H1 (cell line): ENCODE measurements at regions not wholly inside any gene's neighbourhood (a gene's known extent, or its start where the extent isn't known, plus 50 kb on each side); places are given as distances from the start of the nearest gene placed in this dataset.

Source experiments
- CTCF ChIA-PET: fragments of 300-600 bp; sonication (Branson Sonifier 250); formaldehyde crosslinking; loops from one replicate; lab custom pipeline; 2021; ENCODE audit not compliant: partially characterized antibody; lab: Charles Lee
- POLR2A ChIA-PET: fragments of 300-600 bp; sonication (Branson Sonifier 250); formaldehyde crosslinking; loops from one replicate; lab custom pipeline; 2021; ENCODE audit warnings: inconsistent platforms; ENCODE audit not compliant: partially characterized antibody; lab: Charles Lee
- DNase-seq, 2 experiments: peaks; one replicate each; pipeline versions ENCODE4 v3.0.0 to v3.0.0-alpha.2; 2010 to 2022; ENCODE audit warnings: low spot score in 2 of 2, low read depth in 1 of 2, mixed read lengths in 1 of 2
- FAIRE-seq: peaks from 2 replicates; lab custom pipeline; 2011; peaks lifted over from hg19 to GRCh38; lab: Jason Lieb, UNC
- H2AFZ ChIP-seq: 2 replicates; pipeline ENCODE4 v1.8.1; 2012; ENCODE audit warnings: low read length, inconsistent platforms
- H2AK5ac ChIP-seq: 2 replicates; pipeline ENCODE4 v1.6.1; 2013; ENCODE audit warnings: low read depth, low read length
- H2BK120ac ChIP-seq: replicated peaks from 2 replicates; pipeline ENCODE3; 2013; ENCODE audit warnings: low read depth, low read length, inconsistent platforms
- H2BK12ac ChIP-seq: 2 replicates; pipeline ENCODE4 v1.6.1; 2013; ENCODE audit warnings: low read depth, low read length
- H2BK15ac ChIP-seq: 2 replicates; pipeline ENCODE4 v1.6.1; 2013; ENCODE audit warnings: low read length
- H2BK20ac ChIP-seq: 2 replicates; pipeline ENCODE4 v1.6.1; 2013; ENCODE audit warnings: low read length
- H2BK5ac ChIP-seq: 2 replicates; pipeline ENCODE4 v1.6.1; 2013; ENCODE audit warnings: low read depth, low read length
- H3K14ac ChIP-seq: 2 replicates; pipeline ENCODE4 v1.6.1; 2013; ENCODE audit warnings: inconsistent platforms; ENCODE audit not compliant: insufficient read length
- H3K18ac ChIP-seq: 2 replicates; pipeline ENCODE4 v1.6.1; 2013; ENCODE audit warnings: low read length; ENCODE audit errors: extremely low read depth
- H3K23ac ChIP-seq: 2 replicates; pipeline ENCODE4 v1.6.1; 2013; ENCODE audit warnings: inconsistent platforms; ENCODE audit not compliant: insufficient read length
- H3K23me2 ChIP-seq: 2 replicates; pipeline ENCODE4 v1.6.1; 2013; ENCODE audit warnings: low read depth, low read length
- H3K27ac ChIP-seq: 2 replicates; pipeline ENCODE4 v1.6.1; 2011; ENCODE audit warnings: low read depth, low read length, inconsistent platforms
- H3K27me3 ChIP-seq, 4 experiments: replicated peaks in 1 of 4; 1 replicate in 1 of 4; 2 replicates in 3 of 4; pipeline versions ENCODE4 v1.6.1 to v1.8.1; 2011 to 2013; ENCODE audit warnings: low read length in 3 of 4, mild to moderate bottlenecking in 3 of 4, inconsistent platforms in 2 of 4, mixed read lengths in 2 of 4, moderate library complexity in 1 of 4; ENCODE audit not compliant: control insufficient read depth in 3 of 4, insufficient read depth in 3 of 4; ENCODE audit errors: extremely low read depth in 1 of 4
- H3K36me3 ChIP-seq, 4 experiments: 2 replicates each; pipeline versions ENCODE4 v1.6.1 to v1.8.1; 2011 to 2013; ENCODE audit warnings: mild to moderate bottlenecking in 4 of 4, low read length in 3 of 4, moderate library complexity in 2 of 4, control low read depth in 1 of 4, inconsistent platforms in 1 of 4; ENCODE audit not compliant: insufficient read depth in 4 of 4, control insufficient read depth in 2 of 4
- H3K4ac ChIP-seq: replicated peaks from 2 replicates; pipeline ENCODE3; 2013; ENCODE audit warnings: low read length, low read depth, mixed read lengths, inconsistent platforms; ENCODE audit not compliant: insufficient read length
- H3K4me1 ChIP-seq, 4 experiments: replicated peaks in 1 of 4; 1 replicate in 1 of 4; 2 replicates in 3 of 4; pipeline versions ENCODE4 v1.6.1 to v1.8.1; 2011 to 2013; ENCODE audit warnings: low read length in 3 of 4, inconsistent platforms in 2 of 4, mixed read lengths in 1 of 4; ENCODE audit not compliant: insufficient read depth in 4 of 4, control insufficient read depth in 3 of 4
- H3K4me2 ChIP-seq, 2 experiments: 2 replicates each; pipeline versions ENCODE4 v1.6.1 to v1.8.1; 2011 to 2013; ENCODE audit warnings: low read depth in 2 of 2, low read length in 2 of 2, control low read depth in 1 of 2, inconsistent platforms in 1 of 2, mild to moderate bottlenecking in 1 of 2; ENCODE audit not compliant: insufficient read depth in 1 of 2
- H3K4me3 ChIP-seq, 4 experiments: fragments of 200-600, 300-600 bp in 1 of 4; sonication (generic), shearing (Covaris generic), sonication (Bioruptor Twin) in 1 of 4; 2 replicates each; pipeline versions ENCODE4 v1.5.1 to v1.8.1; 2011 to 2016; ENCODE audit warnings: low read length in 4 of 4, low read depth in 3 of 4, control low read depth in 2 of 4, inconsistent platforms in 2 of 4, mild to moderate bottlenecking in 2 of 4, mixed read lengths in 1 of 4, moderate library complexity in 1 of 4; ENCODE audit not compliant: insufficient read depth in 2 of 4; ENCODE audit errors: extremely low read depth in 1 of 4
- H3K56ac ChIP-seq: replicated peaks from 2 replicates; pipeline ENCODE3; 2013; ENCODE audit warnings: low read depth, mild to moderate bottlenecking, mixed read lengths, low read length, inconsistent platforms; ENCODE audit not compliant: insufficient read length
- H3K79me1 ChIP-seq: 2 replicates; pipeline ENCODE4 v1.6.1; 2013; ENCODE audit warnings: low read depth, low read length, control low read depth
- H3K79me2 ChIP-seq, 2 experiments: 2 replicates each; pipeline versions ENCODE4 v1.6.1 to v1.8.1; 2012 to 2013; ENCODE audit warnings: low read length in 2 of 2, mild to moderate bottlenecking in 2 of 2, inconsistent platforms in 1 of 2; ENCODE audit not compliant: insufficient read depth in 2 of 2, control insufficient read depth in 1 of 2
- H3K9ac ChIP-seq, 4 experiments: replicated peaks in 1 of 4; 1 replicate in 1 of 4; 2 replicates in 3 of 4; pipeline versions ENCODE4 v1.6.1 to v1.8.1; 2011 to 2013; ENCODE audit warnings: low read depth in 3 of 4, low read length in 3 of 4, control low read depth in 2 of 4, mild to moderate bottlenecking in 2 of 4, moderate library complexity in 2 of 4, inconsistent platforms in 1 of 4; ENCODE audit errors: extremely low read depth in 1 of 4
- H3K9me3 ChIP-seq, 2 experiments: 2 replicates each; pipeline versions ENCODE4 v1.6.1 to v1.8.1; 2012 to 2013; ENCODE audit warnings: mild to moderate bottlenecking in 2 of 2, moderate library complexity in 2 of 2, control low read depth in 1 of 2, inconsistent platforms in 1 of 2, low read depth in 1 of 2, low read length in 1 of 2, mixed read lengths in 1 of 2; ENCODE audit not compliant: insufficient read depth in 2 of 2
- H4K20me1 ChIP-seq, 2 experiments: replicated peaks in 1 of 2; 2 replicates each; pipeline versions ENCODE3 to v1.8.1; 2011 to 2013; ENCODE audit warnings: inconsistent platforms in 2 of 2, low read length in 2 of 2, mild to moderate bottlenecking in 1 of 2; ENCODE audit not compliant: insufficient read depth in 2 of 2, control insufficient read depth in 1 of 2
- H4K5ac ChIP-seq: 2 replicates; pipeline ENCODE4 v1.6.1; 2013; ENCODE audit warnings: low read length, low read depth, mixed read lengths, inconsistent platforms; ENCODE audit not compliant: insufficient read length
- H4K8ac ChIP-seq: 2 replicates; pipeline ENCODE4 v1.8.0; 2013; ENCODE audit warnings: mild to moderate bottlenecking, moderate library complexity, low read length, inconsistent platforms; ENCODE audit not compliant: insufficient read depth; ENCODE audit errors: extremely low read depth
- H4K91ac ChIP-seq: replicated peaks from 2 replicates; pipeline ENCODE3; 2013; ENCODE audit warnings: low read length, mixed read lengths, inconsistent platforms; ENCODE audit not compliant: insufficient read length
- CBX5 ChIP-seq: fragments of 300-800, 300-1000 bp; sonication (generic); IDR thresholded peaks from 2 replicates; pipeline ENCODE4 v1.7.1; 2016; ENCODE audit warnings: antibody characterized with exemption, low read length, low read depth
- CEBPB ChIP-seq: IDR thresholded peaks from 2 replicates; pipeline ENCODE4 v1.6.1; 2012; ENCODE audit warnings: low read depth, low read length
- CREB1 ChIP-seq: IDR thresholded peaks from 2 replicates; pipeline ENCODE4 v1.6.1; 2012; ENCODE audit warnings: inconsistent platforms
- NRF1 ChIP-seq: IDR thresholded peaks from 2 replicates; pipeline ENCODE4 v1.6.1; 2011; ENCODE audit warnings: mild to moderate bottlenecking, low read depth, low read length, improper control_type of control experiment
- TAF7 ChIP-seq: optimal IDR thresholded peaks from 2 replicates; pipeline ENCODE3; 2011; ENCODE audit warnings: low read depth, mild to moderate bottlenecking, inconsistent platforms, low read length, moderate library complexity, borderline replicate concordance
- WGBS, 2 experiments: shearing (Covaris generic) in 1 of 2; methylation state at CpG; one replicate each; pipeline versions ENCODE4 v1.1.6 to v1.1.7; 2013 to 2015; ENCODE audit warnings: low lambda C conversion rate in 2 of 2, mixed read lengths in 2 of 2, inconsistent platforms in 1 of 2, low coverage in 1 of 2, missing lambda C conversion rate in 1 of 2; ENCODE audit not compliant: insufficient replicate concordance in 2 of 2, insufficient coverage in 1 of 2, insufficient read length in 1 of 2; ENCODE audit errors: extremely low coverage in 1 of 2, missing lambda C conversion rate in 1 of 2; 5-methylcytosine and 5-hydroxymethylcytosine counted together
- TF ChIP-seq, protein P1 (sequence below), 3 experiments: IDR thresholded peaks; 1 replicate in 2 of 3; 2 replicates in 1 of 3; pipeline versions ENCODE4 v1.5.1 to v1.6.1; 2011; ENCODE audit warnings: low read length in 3 of 3, mild to moderate bottlenecking in 3 of 3, inconsistent platforms in 2 of 3, low read depth in 1 of 3, moderate library complexity in 1 of 3; ENCODE audit not compliant: insufficient read depth in 1 of 3; ENCODE audit errors: control extremely low read depth in 1 of 3
- TF ChIP-seq, protein P2 (sequence below): IDR thresholded peaks from 2 replicates; pipeline ENCODE4 v1.6.1; 2012; ENCODE audit warnings: inconsistent platforms
- TF ChIP-seq, protein P3 (sequence below): IDR thresholded peaks from 2 replicates; pipeline ENCODE4 v1.6.1; 2012; ENCODE audit warnings: inconsistent platforms

DNA sequence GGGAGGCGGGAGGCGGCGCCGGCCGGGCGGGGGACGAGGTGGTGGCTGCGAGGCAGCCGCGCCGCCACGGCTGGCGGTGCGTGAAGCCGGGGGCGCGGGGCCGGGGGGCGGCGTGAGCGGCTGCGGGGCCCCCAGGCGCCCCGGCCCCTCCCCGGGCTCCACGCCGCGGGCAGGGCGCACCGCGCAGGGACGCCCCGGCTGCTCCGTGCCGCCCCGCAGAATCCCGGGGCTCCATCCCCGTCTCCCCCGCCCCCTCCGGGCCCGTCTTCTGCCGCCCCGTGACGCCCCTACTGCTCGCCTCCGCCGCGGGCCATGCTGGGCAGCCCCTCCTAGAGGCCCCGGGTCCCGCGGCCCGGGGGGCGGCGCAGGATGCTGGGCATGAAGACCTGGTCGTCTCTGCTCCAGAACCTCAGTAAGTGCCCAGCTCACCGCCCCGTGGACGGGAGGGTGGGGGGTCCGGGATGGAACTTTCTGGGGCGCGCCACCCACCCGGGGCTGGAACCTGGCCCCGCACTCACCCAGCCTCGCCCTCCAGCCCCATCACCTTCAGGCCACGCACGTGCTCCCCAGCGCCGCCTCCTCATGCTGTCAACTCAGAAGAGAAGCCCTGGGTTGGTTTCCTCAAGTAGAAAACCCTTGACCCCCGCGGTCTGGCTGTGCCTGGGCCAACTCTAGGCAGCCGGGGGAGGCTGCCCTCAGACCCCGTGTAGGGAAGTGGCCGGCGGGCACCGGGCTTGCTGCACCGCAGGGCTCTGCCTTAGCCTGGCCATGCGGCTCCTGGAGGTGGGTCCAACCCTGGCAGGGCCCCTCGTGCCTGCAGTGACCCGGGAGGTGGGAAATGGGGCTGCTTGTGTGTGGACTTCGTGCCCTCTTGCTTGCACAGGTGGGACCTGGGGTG, 150.2 kb upstream of the GSE1 start:
- Histone ChIP-seq H4K5ac (no peak overlapping the region), H4K8ac (no peak overlapping the region), H3K4me2 (peak overlapping the region; percentile 64 to 70), H3K79me2 (no peaks in the 10 kb centered on the region), H3K4me3 (peak overlapping the region; percentile 4 to 52 (median 10); a peak in 5 of 8 replicates), H3K36me3 (no peaks in the 10 kb centered on the region), H3K4ac (no peak overlapping the region), H3K27me3 (peaks cover 5 to 49% (median 34%) of the 10 kb centered on the region in 4 experiments; a peak in 6 of 7 replicates), H2AFZ (no peak overlapping the region), H4K91ac (no peak overlapping the region), H4K20me1 (peaks cover 4 to 9% of the 10 kb centered on the region in 2 experiments), H3K9me3 (no peaks in the 10 kb centered on the region), H3K79me1 (no peaks in the 10 kb centered on the region), H2BK5ac (no peak overlapping the region), H3K4me1 (peaks cover 7 to 33% (median 25%) of the 10 kb centered on the region in 4 experiments), H3K18ac (no peak overlapping the region), H3K23me2 (peaks cover 7% of the 10 kb centered on the region), H3K56ac (no peak overlapping the region), H3K23ac (no peak overlapping the region), H3K27ac (no peak overlapping the region), H2BK12ac (peak overlapping the region; percentile 60; the same call in 1 of the 2 replicates), H2BK120ac (no peak overlapping the region), H3K14ac (no peak overlapping the region), H2BK20ac (peak overlapping the region; percentile 18; the same call in 1 of the 2 replicates), H2BK15ac (0 out of 2 replicates have a peak overlapping the region, but pooled peaks have one; percentile 72), H2AK5ac (no peak overlapping the region), H3K9ac (no peak overlapping the region)
- FAIRE-seq (no peak), DNase-seq (no peak)
- ChIA-PET CTCF (interaction anchor here (0.6 to 15.1 kb wide), 13 partner anchors 10 to 284 kb away, joined by 3 to 277 read pairs (median 7); no protein-coding TSS in a partner anchor), POLR2A (interaction anchor here (1.1 kb wide), 1 partner anchor 8 kb away, joined by 4 read pairs; no protein-coding TSS in a partner anchor)
- 43% methylated on average over 19 of the region's 80 CpGs; no CpG with 5 or more reads in 1 of the 2 experiments for WGBS, 2 experiments
- TF ChIP-seq, protein P1, sequence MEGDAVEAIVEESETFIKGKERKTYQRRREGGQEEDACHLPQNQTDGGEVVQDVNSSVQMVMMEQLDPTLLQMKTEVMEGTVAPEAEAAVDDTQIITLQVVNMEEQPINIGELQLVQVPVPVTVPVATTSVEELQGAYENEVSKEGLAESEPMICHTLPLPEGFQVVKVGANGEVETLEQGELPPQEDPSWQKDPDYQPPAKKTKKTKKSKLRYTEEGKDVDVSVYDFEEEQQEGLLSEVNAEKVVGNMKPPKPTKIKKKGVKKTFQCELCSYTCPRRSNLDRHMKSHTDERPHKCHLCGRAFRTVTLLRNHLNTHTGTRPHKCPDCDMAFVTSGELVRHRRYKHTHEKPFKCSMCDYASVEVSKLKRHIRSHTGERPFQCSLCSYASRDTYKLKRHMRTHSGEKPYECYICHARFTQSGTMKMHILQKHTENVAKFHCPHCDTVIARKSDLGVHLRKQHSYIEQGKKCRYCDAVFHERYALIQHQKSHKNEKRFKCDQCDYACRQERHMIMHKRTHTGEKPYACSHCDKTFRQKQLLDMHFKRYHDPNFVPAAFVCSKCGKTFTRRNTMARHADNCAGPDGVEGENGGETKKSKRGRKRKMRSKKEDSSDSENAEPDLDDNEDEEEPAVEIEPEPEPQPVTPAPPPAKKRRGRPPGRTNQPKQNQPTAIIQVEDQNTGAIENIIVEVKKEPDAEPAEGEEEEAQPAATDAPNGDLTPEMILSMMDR (IDR thresholded peaks at IDR 0.05; ENCODE audit: control extremely low read depth in 1 of 3, insufficient read depth in 1 of 3, low read depth in 1 of 3, low read length in 3 of 3) = peak in 1 of 3 experiments; percentile 1; a peak in 1 of 4 replicates
- no peak for TF ChIP-seq TAF7
- no peak for TF ChIP-seq CEBPB
- TF ChIP-seq CREB1 = no peak
- TF ChIP-seq, protein P2, sequence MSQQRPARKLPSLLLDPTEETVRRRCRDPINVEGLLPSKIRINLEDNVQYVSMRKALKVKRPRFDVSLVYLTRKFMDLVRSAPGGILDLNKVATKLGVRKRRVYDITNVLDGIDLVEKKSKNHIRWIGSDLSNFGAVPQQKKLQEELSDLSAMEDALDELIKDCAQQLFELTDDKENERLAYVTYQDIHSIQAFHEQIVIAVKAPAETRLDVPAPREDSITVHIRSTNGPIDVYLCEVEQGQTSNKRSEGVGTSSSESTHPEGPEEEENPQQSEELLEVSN = peak; percentile 62
- no peak for TF ChIP-seq CBX5
- TF ChIP-seq NRF1 = no peak
- TF ChIP-seq, protein P3, sequence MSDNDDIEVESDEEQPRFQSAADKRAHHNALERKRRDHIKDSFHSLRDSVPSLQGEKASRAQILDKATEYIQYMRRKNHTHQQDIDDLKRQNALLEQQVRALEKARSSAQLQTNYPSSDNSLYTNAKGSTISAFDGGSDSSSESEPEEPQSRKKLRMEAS = peak; percentile 83
